HG03064 (cell line): ENCODE measurements at regions not wholly inside any gene's neighbourhood (a gene's known extent, or its start where the extent isn't known, plus 50 kb on each side); places are given as distances from the start of the nearest gene placed in this dataset.

Experiments used
- ATAC-seq: cut with Tn5 transposase; IDR thresholded peaks from one replicate; pipeline ENCODE4 v1.9.1; 2021; ENCODE audit warnings: low read depth; ENCODE audit not compliant: unreplicated experiment

GRCh38 chr9:115997923-115998322 lies 155.7 kb upstream of the PAPPA start:
- no peak for ATAC-seq

GRCh38 chr9:115998666-115999065 lies 154.9 kb upstream of the PAPPA start:
- no peak for ATAC-seq

- no peak for ATAC-seq
These were observed 154.1 kb upstream of the PAPPA start for GRCh38 chr9:115999498-115999897.

GRCh38 chr9:116000748-116001329 lies 152.8 kb upstream of the PAPPA start:
- ATAC-seq = no peak

GRCh38 chr9:116002181-116002580 lies 151.4 kb upstream of the PAPPA start:
- no peak for ATAC-seq

GRCh38 chr9:116002624-116003023 lies 151.0 kb upstream of the PAPPA start:
- no peak for ATAC-seq

GRCh38 chr9:116003397-116003796 lies 150.2 kb upstream of the PAPPA start:
- ATAC-seq = no peak

GRCh38 chr9:116005205-116005604 lies 148.4 kb upstream of the PAPPA start:
- no peak for ATAC-seq

GRCh38 chr9:116007824-116008223 lies 145.8 kb upstream of the PAPPA start:
- ATAC-seq = no peak

- no peak for ATAC-seq
These were observed 145.3 kb upstream of the PAPPA start for GRCh38 chr9:116008278-116008677.

- no peak for ATAC-seq
These were observed 144.2 kb upstream of the PAPPA start for GRCh38 chr9:116009420-116009819.

- ATAC-seq = no peak
These were observed 137.7 kb upstream of the PAPPA start for GRCh38 chr9:116015855-116016254.

GRCh38 chr9:116020146-116020545 lies 133.4 kb upstream of the PAPPA start:
- ATAC-seq = no peak

- ATAC-seq = no peak
These were observed 132.8 kb upstream of the PAPPA start for GRCh38 chr9:116020801-116021200.

GRCh38 chr9:116027096-116027495 lies 126.5 kb upstream of the PAPPA start:
- no peak for ATAC-seq

GRCh38 chr9:116027511-116027910 lies 126.1 kb upstream of the PAPPA start:
- ATAC-seq = no peak

- no peak for ATAC-seq
These were observed 125.6 kb upstream of the PAPPA start for GRCh38 chr9:116027951-116028350.

GRCh38 chr9:116030517-116030916 lies 123.1 kb upstream of the PAPPA start:
- no peak for ATAC-seq

- no peak for ATAC-seq
These were observed 120.7 kb upstream of the PAPPA start for GRCh38 chr9:116032683-116033440.

GRCh38 chr9:116039312-116039711 lies 114.3 kb upstream of the PAPPA start:
- no peak for ATAC-seq

GRCh38 chr9:116039893-116040292 lies 113.7 kb upstream of the PAPPA start:
- no peak for ATAC-seq

- no peak for ATAC-seq
These were observed 111.3 kb upstream of the PAPPA start for GRCh38 chr9:116042321-116042720.
